22Rv1 (cell line): ENCODE measurements at regions not wholly inside any gene's neighbourhood (a gene's known extent, or its start where the extent isn't known, plus 50 kb on each side); places are given as distances from the start of the nearest gene placed in this dataset.

Experiments used
- H3K27ac ChIP-seq: fragments of 450-650 bp; 2 replicates; pipeline ENCODE4 v1.5.1; 2017
- ZFX ChIP-seq: fragments of 450-650 bp; IDR thresholded peaks from 2 replicates; pipeline ENCODE4 v1.6.1; 2017; ENCODE audit warnings: antibody characterized with exemption, borderline replicate concordance
- TF ChIP-seq, protein P1 (sequence below): fragments of 450-650 bp; IDR thresholded peaks from 2 replicates; pipeline ENCODE4 v1.5.1; 2017; ENCODE audit warnings: mild to moderate bottlenecking

DNA sequence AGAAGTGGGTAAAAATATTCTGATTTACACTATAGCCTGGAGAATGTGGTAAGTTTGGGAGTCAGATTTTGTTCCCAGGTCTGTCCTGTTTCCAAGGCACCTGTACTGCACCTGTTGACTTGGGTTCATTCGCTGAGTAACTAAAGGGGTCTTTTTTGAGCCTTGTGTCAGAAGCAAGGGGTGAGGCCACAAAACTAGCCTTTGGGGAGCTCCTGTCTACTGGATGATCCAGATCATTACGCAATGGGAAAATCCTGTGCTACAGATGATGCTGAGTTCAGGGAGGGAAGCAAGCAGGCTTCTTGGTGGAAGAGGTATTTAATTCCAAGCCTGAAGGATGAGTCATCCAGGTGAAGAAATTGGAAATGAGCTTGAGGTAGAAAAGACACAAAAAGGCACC, 424.0 kb downstream of the MATN1 start:
- no peak overlapping the region for H3K27ac ChIP-seq
- TF ChIP-seq ZFX: no peak
- TF ChIP-seq, protein P1, sequence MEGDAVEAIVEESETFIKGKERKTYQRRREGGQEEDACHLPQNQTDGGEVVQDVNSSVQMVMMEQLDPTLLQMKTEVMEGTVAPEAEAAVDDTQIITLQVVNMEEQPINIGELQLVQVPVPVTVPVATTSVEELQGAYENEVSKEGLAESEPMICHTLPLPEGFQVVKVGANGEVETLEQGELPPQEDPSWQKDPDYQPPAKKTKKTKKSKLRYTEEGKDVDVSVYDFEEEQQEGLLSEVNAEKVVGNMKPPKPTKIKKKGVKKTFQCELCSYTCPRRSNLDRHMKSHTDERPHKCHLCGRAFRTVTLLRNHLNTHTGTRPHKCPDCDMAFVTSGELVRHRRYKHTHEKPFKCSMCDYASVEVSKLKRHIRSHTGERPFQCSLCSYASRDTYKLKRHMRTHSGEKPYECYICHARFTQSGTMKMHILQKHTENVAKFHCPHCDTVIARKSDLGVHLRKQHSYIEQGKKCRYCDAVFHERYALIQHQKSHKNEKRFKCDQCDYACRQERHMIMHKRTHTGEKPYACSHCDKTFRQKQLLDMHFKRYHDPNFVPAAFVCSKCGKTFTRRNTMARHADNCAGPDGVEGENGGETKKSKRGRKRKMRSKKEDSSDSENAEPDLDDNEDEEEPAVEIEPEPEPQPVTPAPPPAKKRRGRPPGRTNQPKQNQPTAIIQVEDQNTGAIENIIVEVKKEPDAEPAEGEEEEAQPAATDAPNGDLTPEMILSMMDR: no peak

DNA sequence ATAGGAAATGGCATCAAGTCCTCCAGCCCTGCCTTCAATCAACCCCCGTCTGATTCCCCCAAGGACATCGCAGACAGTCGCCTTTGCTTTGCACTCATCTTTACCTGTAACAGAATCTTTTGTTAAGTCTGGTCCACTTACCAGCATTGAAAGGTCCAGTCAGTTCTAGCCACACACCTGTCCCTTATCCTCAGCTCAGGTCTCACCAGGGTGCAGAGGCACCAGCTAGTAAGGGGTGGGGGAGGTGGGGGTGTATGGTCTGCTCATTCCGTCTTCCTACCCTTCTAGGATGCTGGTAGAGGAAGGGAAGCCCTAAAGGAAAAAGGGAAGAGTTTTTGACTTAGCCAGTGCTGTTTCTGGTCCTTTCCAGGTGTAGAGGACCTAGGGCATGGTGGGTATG, 427.7 kb downstream of the MATN1 start:
- H3K27ac ChIP-seq: no peak overlapping the region
- TF ChIP-seq, protein P1: no peak
- TF ChIP-seq ZFX: no peak

DNA sequence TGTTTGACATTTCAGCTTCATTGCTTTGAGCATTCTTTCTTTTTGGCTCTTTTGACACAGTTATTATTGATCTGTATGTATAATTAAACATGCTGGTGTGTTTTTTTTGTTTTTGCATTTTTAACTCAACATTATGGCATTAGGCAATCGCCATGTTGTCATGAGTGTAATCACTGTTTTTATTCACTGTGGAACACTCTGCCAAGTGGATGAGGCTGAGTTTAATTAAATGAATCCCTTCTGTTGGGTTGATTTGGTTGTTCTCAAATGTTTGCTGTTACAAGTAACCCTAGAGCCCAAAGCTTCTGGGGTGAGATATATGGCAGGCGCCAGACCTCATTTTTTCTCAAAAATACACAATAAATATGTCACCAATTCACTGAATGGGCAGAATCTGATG, 428.1 kb downstream of the MATN1 start:
- TF ChIP-seq ZFX: no peak
- TF ChIP-seq, protein P1: no peak
- no peak overlapping the region for H3K27ac ChIP-seq

DNA sequence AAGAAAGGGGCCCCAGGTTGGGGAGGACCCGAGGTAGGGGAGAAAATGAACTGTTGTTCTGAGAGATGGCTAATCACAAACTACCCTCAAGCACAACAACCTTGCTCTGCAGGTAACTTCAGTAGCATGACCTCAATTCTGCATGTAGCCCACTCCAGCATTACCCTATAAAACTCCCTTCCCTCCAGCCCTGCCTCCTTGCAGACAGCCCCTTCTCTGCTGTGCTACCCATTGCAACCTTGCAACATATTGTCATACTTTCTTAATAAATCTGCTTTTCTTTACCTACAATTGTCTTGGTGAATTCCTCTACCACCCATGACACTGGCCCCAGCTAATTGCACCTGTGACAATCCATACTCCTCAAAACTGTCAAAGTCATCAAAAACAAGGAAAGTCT, 428.9 kb downstream of the MATN1 start:
- H3K27ac ChIP-seq: no peak overlapping the region
- no peak for TF ChIP-seq ZFX
- TF ChIP-seq, protein P1: no peak

DNA sequence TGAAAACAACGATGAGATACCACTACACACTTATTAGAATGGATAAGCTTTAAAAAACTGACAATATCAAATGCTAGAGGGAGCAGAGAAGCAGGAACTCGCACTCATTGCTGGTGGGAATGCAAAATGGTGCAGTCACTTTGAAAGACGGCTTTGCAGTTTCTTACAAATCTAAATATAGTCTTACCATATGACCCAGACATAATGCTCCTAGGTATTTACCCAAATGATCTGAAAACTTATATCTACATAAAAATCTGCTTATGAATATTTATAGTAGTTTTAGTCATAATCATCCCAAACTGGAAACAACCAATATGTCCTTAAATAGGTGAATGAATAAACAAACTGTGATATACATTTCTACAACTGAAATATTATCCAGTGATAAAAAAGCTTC, 430.9 kb downstream of the MATN1 start:
- H3K27ac ChIP-seq: no peak overlapping the region
- TF ChIP-seq, protein P1: no peak
- TF ChIP-seq ZFX: no peak

DNA sequence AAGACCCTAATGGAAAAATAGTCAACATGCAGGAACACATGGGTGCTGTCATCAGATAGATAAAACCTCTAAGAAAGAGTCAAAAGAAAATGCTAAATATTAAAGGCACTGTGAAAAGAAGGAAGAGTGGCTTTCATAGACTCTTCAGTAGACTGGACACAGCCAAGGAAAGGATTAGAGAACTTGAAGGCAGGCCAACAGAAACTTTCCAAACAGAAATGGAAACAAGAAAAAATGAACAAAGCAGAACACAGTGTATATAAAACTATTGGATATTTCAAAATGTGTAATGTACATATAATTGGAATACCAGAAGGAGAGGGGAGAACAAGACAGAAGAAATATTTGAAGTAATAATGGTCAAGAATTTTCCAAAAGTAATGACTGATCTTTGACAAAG, 431.9 kb downstream of the MATN1 start:
- no peak overlapping the region for H3K27ac ChIP-seq
- TF ChIP-seq, protein P1: no peak
- no peak for TF ChIP-seq ZFX

DNA sequence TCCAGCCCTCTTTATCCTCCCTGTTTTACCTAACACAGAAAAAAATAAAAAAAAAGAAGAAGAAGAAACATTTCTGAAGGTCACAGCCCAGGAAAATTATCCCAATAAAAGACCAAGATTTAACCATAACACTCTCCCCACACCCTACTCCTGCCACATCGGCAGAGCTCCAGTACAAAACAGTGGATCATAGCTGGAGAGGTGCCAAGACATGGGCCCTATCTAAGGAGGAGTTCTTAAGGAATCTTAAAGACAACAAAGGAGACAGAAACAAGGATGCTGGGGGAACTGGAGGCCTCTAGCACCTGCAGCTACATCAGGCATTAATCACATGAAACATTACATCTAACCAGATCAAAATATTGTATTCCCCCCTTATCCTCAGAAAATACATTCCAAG, 432.8 kb downstream of the MATN1 start:
- H3K27ac ChIP-seq: no peak overlapping the region
- TF ChIP-seq, protein P1: no peak
- TF ChIP-seq ZFX: no peak
